IMR-90 (cell line): ENCODE measurements at regions not wholly inside any gene's neighbourhood (a gene's known extent, or its start where the extent isn't known, plus 50 kb on each side); places are given as distances from the start of the nearest gene placed in this dataset.

Experiments used
- ATAC-seq: fragments of 200-7000 bp; cut with Tn5 transposase; 2 replicates; pipeline ENCODE4 v1.9.1; 2020; ENCODE audit warnings: low read depth, mild to moderate bottlenecking, moderate library complexity
- BruUV-seq: library from RNA; stranded (reverse); fragments of 400-500 nt; replicated peaks from 2 replicates; lab custom pipeline; 2021; lab: Mats Ljungman, UMichigan
- CTCF ChIA-PET: fragments of 300-600 bp; formaldehyde crosslinking; extraction: SDS; loops from one replicate; lab custom pipeline; 2021; ENCODE audit warnings: antibody characterized with exemption; lab: Yijun Ruan, JAX
- POLR2A ChIA-PET: fragments of 300-600 bp; sonication (Branson Sonifier 250); formaldehyde crosslinking; loops from one replicate; lab custom pipeline; 2022; ENCODE audit warnings: antibody characterized with exemption; ENCODE audit not compliant: unreplicated experiment; lab: Charles Lee
- DNase-seq: peaks from one replicate; pipeline ENCODE4 v3.0.0; 2013
- H2AFZ ChIP-seq: replicated peaks from 2 replicates; pipeline ENCODE3; 2013; ENCODE audit warnings: low read length, mild to moderate bottlenecking; ENCODE audit not compliant: poor library complexity
- H2AK5ac ChIP-seq: 2 replicates; pipeline ENCODE4 v1.6.1; 2013; ENCODE audit warnings: low read depth, low read length, inconsistent platforms
- H2AK9ac ChIP-seq: replicated peaks from 2 replicates; pipeline ENCODE3; 2013; ENCODE audit warnings: mild to moderate bottlenecking, low read depth, low read length, moderate library complexity; ENCODE audit not compliant: poor library complexity
- H2BK120ac ChIP-seq: 2 replicates; pipeline ENCODE4 v1.6.1; 2013; ENCODE audit warnings: low read depth, low read length, inconsistent platforms
- H2BK15ac ChIP-seq: 3 replicates; pipeline ENCODE4 v1.6.1; 2013; ENCODE audit warnings: low read depth, low read length, inconsistent platforms
- H2BK20ac ChIP-seq: 2 replicates; pipeline ENCODE4 v1.6.1; 2013; ENCODE audit warnings: low read depth, mild to moderate bottlenecking, inconsistent platforms, low read length, moderate library complexity
- H2BK5ac ChIP-seq: 2 replicates; pipeline ENCODE4 v1.6.1; 2013; ENCODE audit warnings: mild to moderate bottlenecking, low read depth, low read length, inconsistent platforms; ENCODE audit not compliant: poor library complexity, severe bottlenecking
- H3K14ac ChIP-seq: replicated peaks from 2 replicates; pipeline ENCODE4 v1.6.1; 2013; ENCODE audit warnings: low read depth, low read length, inconsistent platforms
- H3K18ac ChIP-seq: 2 replicates; pipeline ENCODE4 v1.6.1; 2013; ENCODE audit warnings: low read depth, low read length, control low read depth
- H3K23ac ChIP-seq: 2 replicates; pipeline ENCODE4 v1.6.1; 2013; ENCODE audit warnings: low read depth, low read length, inconsistent platforms
- H3K27ac ChIP-seq: 2 replicates; pipeline ENCODE4 v1.5.1; 2013; ENCODE audit warnings: mild to moderate bottlenecking, control low read depth, low read length; ENCODE audit not compliant: insufficient read depth
- H3K27me3 ChIP-seq: 2 replicates; pipeline ENCODE4 v1.6.1; 2013; ENCODE audit warnings: low read length; ENCODE audit not compliant: control insufficient read depth, insufficient read depth
- H3K36me3 ChIP-seq: 2 replicates; pipeline ENCODE4 v1.6.1; 2013; ENCODE audit warnings: low read length, mixed read lengths; ENCODE audit not compliant: control insufficient read depth, insufficient read depth
- H3K4ac ChIP-seq: 2 replicates; pipeline ENCODE4 v1.6.1; 2013; ENCODE audit warnings: low read depth, low read length, inconsistent platforms
- H3K4me1 ChIP-seq: 2 replicates; pipeline ENCODE4 v1.6.1; 2013; ENCODE audit warnings: low read length, mixed read lengths; ENCODE audit not compliant: control insufficient read depth, insufficient read depth
- H3K4me2 ChIP-seq: 2 replicates; pipeline ENCODE4 v1.6.1; 2013; ENCODE audit warnings: low read depth, mild to moderate bottlenecking, control low read depth, low read length, moderate library complexity
- H3K4me3 ChIP-seq: 2 replicates; pipeline ENCODE4 v1.5.1; 2013; ENCODE audit warnings: low read depth, mild to moderate bottlenecking, control low read depth, low read length, moderate library complexity; ENCODE audit not compliant: insufficient read depth
- H3K56ac ChIP-seq: 2 replicates; pipeline ENCODE4 v1.6.1; 2013; ENCODE audit warnings: low read length, inconsistent platforms; ENCODE audit not compliant: insufficient read depth; ENCODE audit errors: extremely low read depth
- H3K79me1 ChIP-seq, 2 experiments: 2 replicates each; pipeline ENCODE4 v1.6.1; 2013; ENCODE audit warnings: low read length in 2 of 2, inconsistent platforms in 1 of 2, low read depth in 1 of 2
- H3K9ac ChIP-seq: 2 replicates; pipeline ENCODE4 v1.6.1; 2013; ENCODE audit warnings: low read depth, low read length, control low read depth
- H3K9me1 ChIP-seq: 2 replicates; pipeline ENCODE4 v1.6.1; 2013; ENCODE audit warnings: low read length, inconsistent platforms; ENCODE audit not compliant: insufficient read depth
- H3K9me3 ChIP-seq: 2 replicates; pipeline ENCODE4 v1.6.1; 2013; ENCODE audit warnings: low read length; ENCODE audit not compliant: control insufficient read depth, insufficient read depth
- H4K20me1 ChIP-seq: 2 replicates; pipeline ENCODE4 v1.6.1; 2013; ENCODE audit warnings: low read length, inconsistent platforms; ENCODE audit not compliant: insufficient read depth
- H4K5ac ChIP-seq: 2 replicates; pipeline ENCODE4 v1.6.1; 2013; ENCODE audit warnings: mild to moderate bottlenecking, low read depth, low read length, control low read depth
- H4K8ac ChIP-seq, 2 experiments: 2 replicates each; pipeline ENCODE4 v1.6.1; 2013; ENCODE audit warnings: low read depth in 2 of 2, low read length in 2 of 2, control low read depth in 1 of 2, inconsistent platforms in 1 of 2
- H4K91ac ChIP-seq: 2 replicates; pipeline ENCODE4 v1.6.1; 2013; ENCODE audit warnings: low read depth, low read length, inconsistent platforms; ENCODE audit not compliant: insufficient read depth
- CHD1 ChIP-seq: IDR thresholded peaks from 2 replicates; pipeline ENCODE4 v1.6.1; 2012; ENCODE audit warnings: low read depth, low read length, improper control_type of control experiment
- CTCF ChIP-seq: conservative IDR thresholded peaks from 2 replicates; pipeline ENCODE4 v1.5.1; 2012; ENCODE audit warnings: mild to moderate bottlenecking, low read depth, low read length, improper control_type of control experiment
- POLR2A ChIP-seq: IDR thresholded peaks from 2 replicates; pipeline ENCODE4 v1.6.1; 2012; ENCODE audit warnings: mild to moderate bottlenecking, low read depth, low read length
- RAD21 ChIP-seq: IDR thresholded peaks from 2 replicates; pipeline ENCODE4 v1.6.1; 2012; ENCODE audit warnings: low read length, improper control_type of control experiment
- USF2 ChIP-seq: fragments of 150-350 bp; IDR thresholded peaks from 2 replicates; pipeline ENCODE4 v1.6.1; 2017; ENCODE audit warnings: mild to moderate bottlenecking, antibody characterized with exemption, low read length, low read depth
- WGBS, 2 experiments: methylation state at CpG; one replicate each; pipeline versions ENCODE4 v1.1.5 to v1.1.7; 2013; ENCODE audit warnings: missing lambda C conversion rate in 2 of 2; ENCODE audit not compliant: insufficient read length in 1 of 2; ENCODE audit errors: extremely low coverage in 2 of 2; 5-methylcytosine and 5-hydroxymethylcytosine counted together
- dilution Hi-C: fragments of 300-500 bp; cut with HindIII; formaldehyde crosslinking; loops from one replicate; pipeline ENCODE4 v1.14.3; 2018; ENCODE audit warnings: low sequenced_read_pairs; ENCODE audit not compliant: unreplicated experiment
- in situ Hi-C: fragments of 300-500 bp; cut with MboI; formaldehyde crosslinking; loops from 3 replicates; pipeline ENCODE4 v1.14.3; 2019; ENCODE audit warnings: low sequenced_read_pairs, inconsistent platforms, mixed read lengths
- intact Hi-C: fragments of 100-400 bp; cut with micrococcal nuclease; formaldehyde crosslinking; loops from 2 replicates; pipeline ENCODE4 v1.10.0; 2022

- CTCF ChIA-PET: no interaction called here
These were observed 254.2 kb upstream of the SALL3 start for GRCh38 chr18:78725426-78725825.

More at GRCh38 chr18:78725426-78725825, 254.2 kb upstream of the SALL3 start:
- H3K4me2 ChIP-seq: no peak overlapping the region
- H2AK9ac ChIP-seq: no peak overlapping the region
- H4K91ac ChIP-seq: no peak overlapping the region
- H3K27me3 ChIP-seq: no peaks in the 10 kb centered on the region
- no peak overlapping the region for H3K56ac ChIP-seq
- H3K9ac ChIP-seq: no peak overlapping the region
- no peak overlapping the region for H3K23ac ChIP-seq
- ATAC-seq (no peak), DNase-seq (no peak)
- H3K36me3 ChIP-seq: no peaks in the 10 kb centered on the region
- intact Hi-C loops (no loop called here), in situ Hi-C loops (no loop called here), dilution Hi-C loops (no loop called here)
- H2BK15ac ChIP-seq: no peak overlapping the region
- H3K27ac ChIP-seq: no peak overlapping the region
- H2AFZ ChIP-seq: no peak overlapping the region
- no peak overlapping the region for H4K5ac ChIP-seq
- no peak overlapping the region for H4K8ac ChIP-seq
- no peak overlapping the region for H3K18ac ChIP-seq
- no peaks in the 10 kb centered on the region for H3K4me1 ChIP-seq
- no peak overlapping the region for H3K14ac ChIP-seq
- no peaks in the 10 kb centered on the region for H3K9me1 ChIP-seq
- no TSS peak for BruUV-seq
- no peaks in the 10 kb centered on the region for H3K79me1 ChIP-seq
- POLR2A ChIA-PET: no interaction called here
- no peak overlapping the region for H2BK120ac ChIP-seq
- no peaks in the 10 kb centered on the region for H4K20me1 ChIP-seq
- no peak overlapping the region for H2BK5ac ChIP-seq
- no peak overlapping the region for H3K4ac ChIP-seq
- no peak for TF ChIP-seq CHD1
- TF ChIP-seq CTCF: no peak
- no peak for TF ChIP-seq RAD21
- TF ChIP-seq POLR2A: no peak
- TF ChIP-seq USF2: no peak
- no peak overlapping the region for H2BK20ac ChIP-seq
- peaks cover 54% of the 10 kb centered on the region for H3K9me3 ChIP-seq
- WGBS, 2 experiments: 0% methylated on average over 1 of the region's 10 CpGs; no CpG with 5 or more reads in 1 of the 2 experiments
- no peak overlapping the region for H3K4me3 ChIP-seq
- no peak overlapping the region for H2AK5ac ChIP-seq
